Fibroblast of villous mesenchyme (primary cell): ENCODE measurements at regions not wholly inside any gene's neighbourhood (a gene's known extent, or its start where the extent isn't known, plus 50 kb on each side); places are given as distances from the start of the nearest gene placed in this dataset.

ENCODE experiments used
- DNase-seq: peaks from one replicate; pipeline ENCODE4 v3.0.0-alpha.2; 2010; ENCODE audit warnings: low read depth
- H3K4me3 ChIP-seq: 2 replicates; pipeline ENCODE4 v1.5.1; 2011; ENCODE audit warnings: low read depth, mild to moderate bottlenecking, low read length
- CTCF ChIP-seq: IDR thresholded peaks from 2 replicates; pipeline ENCODE4 v1.5.1; 2012; ENCODE audit warnings: low read depth, mild to moderate bottlenecking, low read length; ENCODE audit not compliant: insufficient read depth

GRCh38 chrX:119181491-119181890 lies 53.9 kb upstream of the KIAA1210 start:
- no peak for DNase-seq
- TF ChIP-seq CTCF = peak; percentile 3

DNA sequence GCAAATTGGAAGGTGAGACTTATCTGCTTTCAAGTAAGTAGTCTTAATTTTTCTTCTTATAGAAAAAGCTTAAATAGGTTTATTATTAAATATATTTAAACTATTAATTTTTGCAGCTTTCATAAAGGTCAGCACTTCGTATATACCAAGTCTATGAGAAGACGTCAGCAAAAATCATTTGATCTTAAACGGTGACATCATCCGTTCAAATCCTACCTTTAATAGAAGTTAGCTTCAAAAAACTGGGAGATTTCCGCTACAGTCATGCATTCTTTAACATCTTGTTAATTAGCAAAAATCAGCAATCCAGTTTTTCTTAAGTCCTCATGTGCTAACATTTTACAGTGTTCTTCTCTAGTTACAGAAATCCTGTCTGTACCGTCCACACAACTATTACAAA lies 49.9 kb upstream of the PGRMC1 start:
- DNase-seq = no peak
- H3K4me3 ChIP-seq = no peak overlapping the region
- TF ChIP-seq CTCF = no peak

More at GRCh38 chrX:119181491-119181890, 53.9 kb upstream of the KIAA1210 start:
- H3K4me3 ChIP-seq = no peak overlapping the region
